ENCODE measurements at regions not wholly inside any gene's neighbourhood (a gene's known extent, or its start where the extent isn't known, plus 50 kb on each side); places are given as distances from the start of the nearest gene placed in this dataset.
"Not testable (repeated sequence)": the region's sequence is repeated elsewhere in the genome, so short reads cannot be mapped to it uniquely, and the experiment has no call there.

GRCh38 chr12:105665366-105665765, 334.9 kb downstream of the C12orf75 start:
- DNase-seq = no peak

GRCh38 chr12:105667973-105668743, 337.7 kb downstream of the C12orf75 start:
- DNase-seq = no peak

- DNase-seq = no peak
Observed at GRCh38 chr12:105670672-105671071, 340.2 kb downstream of the C12orf75 start.

- DNase-seq = no peak
Observed at GRCh38 chr12:105671720-105672119, 341.2 kb downstream of the C12orf75 start.

- no peak for DNase-seq
Observed at GRCh38 chr12:105672121-105672975, 341.9 kb downstream of the C12orf75 start.

GRCh38 chr12:105674871-105675699, 344.6 kb downstream of the C12orf75 start:
- DNase-seq = no peak

GRCh38 chr12:105676694-105677093, 346.2 kb downstream of the C12orf75 start:
- DNase-seq = no peak

- DNase-seq = no peak
Observed at GRCh38 chr12:105677672-105678071, 347.2 kb downstream of the C12orf75 start.

- no peak for DNase-seq
Observed at GRCh38 chr12:105679982-105680381, 349.5 kb downstream of the C12orf75 start.

GRCh38 chr12:105681341-105681740, 350.9 kb downstream of the C12orf75 start:
- DNase-seq = no peak

GRCh38 chr12:105682821-105683220, 352.3 kb downstream of the C12orf75 start:
- DNase-seq = not testable (repeated sequence)

- not testable (repeated sequence) for DNase-seq
Observed at GRCh38 chr12:105683836-105684235, 353.3 kb downstream of the C12orf75 start.

- DNase-seq = no peak
Observed at GRCh38 chr12:105698075-105698474, 367.6 kb downstream of the C12orf75 start.

GRCh38 chr12:105699209-105699608, 368.7 kb downstream of the C12orf75 start:
- no peak for DNase-seq

GRCh38 chr12:105704787-105705186, 374.3 kb downstream of the C12orf75 start:
- no peak for DNase-seq

GRCh38 chr12:105705235-105705634, 374.7 kb downstream of the C12orf75 start:
- no peak for DNase-seq

- DNase-seq = peak in 1 of 2 experiments; percentile 50
Observed at GRCh38 chr12:105705765-105706164, 375.3 kb downstream of the C12orf75 start.

GRCh38 chr12:105706321-105706972, 376.0 kb downstream of the C12orf75 start:
- peak; percentile 84 to 89 for DNase-seq

- no peak for DNase-seq
Observed at GRCh38 chr12:105706973-105707334, 376.5 kb downstream of the C12orf75 start.

- DNase-seq = no peak
Observed at GRCh38 chr12:105713606-105714305, 383.3 kb downstream of the C12orf75 start.

GRCh38 chr12:105716621-105717020, 386.1 kb downstream of the C12orf75 start:
- no peak for DNase-seq

All from NCI-H187 (cell line).